NCI-H146 treated with DMSO at 0.1 percent for 48 hours (cell line): ENCODE measurements at regions not wholly inside any gene's neighbourhood (a gene's known extent, or its start where the extent isn't known, plus 50 kb on each side); places are given as distances from the start of the nearest gene placed in this dataset.

Experiments used
- DNase-seq: peaks from one replicate; lab custom pipeline; 2025; ENCODE audit not compliant: unreplicated experiment; lab: John Stamatoyannopoulos, UW

- no peak for DNase-seq
These were observed 69.4 kb upstream of the SHH start for GRCh38 chr7:155881471-155882350.

- DNase-seq: no peak
These were observed 68.5 kb upstream of the SHH start for GRCh38 chr7:155880721-155881120.

GRCh38 chr7:155879592-155879991 lies 67.3 kb upstream of the SHH start:
- no peak for DNase-seq

- no peak for DNase-seq
These were observed 66.4 kb upstream of the SHH start for GRCh38 chr7:155878674-155879073.

GRCh38 chr7:155878250-155878649 lies 66.0 kb upstream of the SHH start:
- DNase-seq: no peak

GRCh38 chr7:155877167-155877566 lies 64.9 kb upstream of the SHH start:
- DNase-seq: no peak

GRCh38 chr7:155874411-155874810 lies 62.1 kb upstream of the SHH start:
- no peak for DNase-seq

GRCh38 chr7:155874010-155874409 lies 61.7 kb upstream of the SHH start:
- no peak for DNase-seq

- no peak for DNase-seq
These were observed 60.6 kb upstream of the SHH start for GRCh38 chr7:155872678-155873369.

- DNase-seq: no peak
These were observed 58.9 kb upstream of the SHH start for GRCh38 chr7:155871211-155871610.

- DNase-seq: no peak
These were observed 58.3 kb upstream of the SHH start for GRCh38 chr7:155870334-155871180.

GRCh38 chr7:155869784-155870076 lies 57.5 kb upstream of the SHH start:
- DNase-seq: no peak

GRCh38 chr7:155868955-155869783 lies 56.9 kb upstream of the SHH start:
- DNase-seq: no peak

- DNase-seq: no peak
These were observed 55.6 kb upstream of the SHH start for GRCh38 chr7:155867734-155868400.

GRCh38 chr7:155867280-155867679 lies 55.0 kb upstream of the SHH start:
- no peak for DNase-seq

GRCh38 chr7:155865830-155866525 lies 53.7 kb upstream of the SHH start:
- no peak for DNase-seq

- DNase-seq: no peak
These were observed 52.9 kb upstream of the SHH start for GRCh38 chr7:155864991-155865690.

- no peak for DNase-seq
These were observed 52.2 kb upstream of the SHH start for GRCh38 chr7:155864271-155864985.
